ENCODE measurements at regions not wholly inside any gene's neighbourhood (a gene's known extent, or its start where the extent isn't known, plus 50 kb on each side); places are given as distances from the start of the nearest gene placed in this dataset.
"Not testable (repeated sequence)": the region's sequence is repeated elsewhere in the genome, so short reads cannot be mapped to it uniquely, and the experiment has no call there.

- no peak for DNase-seq (ENCODE audit: low read depth in 2 of 2)
Measured at GRCh38 chr13:86579662-86580061, 780.4 kb upstream of the SLITRK6 start.

- no peak for DNase-seq (ENCODE audit: low read depth in 2 of 2)
Measured at GRCh38 chr13:86581706-86582105, 782.5 kb upstream of the SLITRK6 start.

GRCh38 chr13:86584301-86584700 lies 785.1 kb upstream of the SLITRK6 start:
- DNase-seq (ENCODE audit: low read depth in 2 of 2), result no peak

- DNase-seq (ENCODE audit: low read depth in 2 of 2), result no peak
Measured at GRCh38 chr13:86585835-86586234, 786.6 kb upstream of the SLITRK6 start.

GRCh38 chr13:86591862-86592261 lies 792.6 kb upstream of the SLITRK6 start:
- DNase-seq (ENCODE audit: low read depth in 2 of 2), result no peak

- no peak for DNase-seq (ENCODE audit: low read depth in 2 of 2)
Measured at GRCh38 chr13:86601351-86601750, 802.1 kb upstream of the SLITRK6 start.

GRCh38 chr13:86606264-86606663 lies 807.0 kb upstream of the SLITRK6 start:
- DNase-seq (ENCODE audit: low read depth in 2 of 2), result no peak

- DNase-seq (ENCODE audit: low read depth in 2 of 2), result no peak
Measured at GRCh38 chr13:86608701-86609100, 809.5 kb upstream of the SLITRK6 start.

GRCh38 chr13:86633346-86633745 lies 834.1 kb upstream of the SLITRK6 start:
- no peak for DNase-seq (ENCODE audit: low read depth in 2 of 2)

- not testable (repeated sequence) for DNase-seq (ENCODE audit: low read depth in 2 of 2)
Measured at GRCh38 chr13:86651171-86651570, 852.0 kb upstream of the SLITRK6 start.

GRCh38 chr13:86653009-86653408 lies 853.8 kb upstream of the SLITRK6 start:
- DNase-seq (ENCODE audit: low read depth in 2 of 2), result no peak

- DNase-seq (ENCODE audit: low read depth in 2 of 2), result no peak
Measured at GRCh38 chr13:86655561-86655960, 856.3 kb upstream of the SLITRK6 start.

GRCh38 chr13:86660090-86660489 lies 860.9 kb upstream of the SLITRK6 start:
- no peak for DNase-seq (ENCODE audit: low read depth in 2 of 2)

- no peak for DNase-seq (ENCODE audit: low read depth in 2 of 2)
Measured at GRCh38 chr13:86665842-86666241, 866.6 kb upstream of the SLITRK6 start.

GRCh38 chr13:86673931-86674431 lies 874.8 kb upstream of the SLITRK6 start:
- no peak for DNase-seq (ENCODE audit: low read depth in 2 of 2)

- no peak for DNase-seq (ENCODE audit: low read depth in 2 of 2)
Measured at GRCh38 chr13:86681223-86681622, 882.0 kb upstream of the SLITRK6 start.

- no peak for DNase-seq (ENCODE audit: low read depth in 2 of 2)
Measured at GRCh38 chr13:86684402-86684801, 885.2 kb upstream of the SLITRK6 start.

GRCh38 chr13:86689911-86690310 lies 890.7 kb upstream of the SLITRK6 start:
- DNase-seq (ENCODE audit: low read depth in 2 of 2), result no peak

- DNase-seq (ENCODE audit: low read depth in 2 of 2), result no peak
Measured at GRCh38 chr13:86692291-86692690, 893.1 kb upstream of the SLITRK6 start.

- no peak for DNase-seq (ENCODE audit: low read depth in 2 of 2)
Measured at GRCh38 chr13:86710013-86710412, 910.8 kb upstream of the SLITRK6 start.

- DNase-seq (ENCODE audit: low read depth in 2 of 2), result no peak
Measured at GRCh38 chr13:86710896-86711295, 911.7 kb upstream of the SLITRK6 start.

- DNase-seq (ENCODE audit: low read depth in 2 of 2), result no peak
Measured at GRCh38 chr13:86714495-86714894, 915.3 kb upstream of the SLITRK6 start.

GRCh38 chr13:86725105-86725504 lies 925.9 kb upstream of the SLITRK6 start:
- DNase-seq (ENCODE audit: low read depth in 2 of 2), result no peak

GRCh38 chr13:86729206-86729605 lies 930.0 kb upstream of the SLITRK6 start:
- no peak for DNase-seq (ENCODE audit: low read depth in 2 of 2)

GRCh38 chr13:86731987-86732386 lies 932.8 kb upstream of the SLITRK6 start:
- no peak for DNase-seq (ENCODE audit: low read depth in 2 of 2)
